Activated CD8-positive, alpha-beta memory T cell treated with anti-CD3 and anti-CD28 coated beads for 36 hours (primary cell): ENCODE measurements at regions not wholly inside any gene's neighbourhood (a gene's known extent, or its start where the extent isn't known, plus 50 kb on each side); places are given as distances from the start of the nearest gene placed in this dataset.

ENCODE experiments used
- CTCF ChIA-PET: fragments of 350-600 bp; sonication (Branson Sonifier 250); formaldehyde crosslinking; loops from one replicate; lab custom pipeline; 2021; ENCODE audit warnings: antibody characterized with exemption; lab: Charles Lee
- POLR2A ChIA-PET: fragments of 350-600 bp; sonication (Branson Sonifier 250); formaldehyde crosslinking; loops from one replicate; lab custom pipeline; 2021; ENCODE audit warnings: antibody characterized with exemption; lab: Charles Lee

- ChIA-PET CTCF (interaction anchor here (0.6 to 0.8 kb wide), 2 partner anchors 171 to 567 kb away, joined by 5 read pairs; no protein-coding TSS in a partner anchor), POLR2A (no interaction called here)
Observed at GRCh38 chr3:134302674-134303073, 52.0 kb upstream of the RYK start.

DNA sequence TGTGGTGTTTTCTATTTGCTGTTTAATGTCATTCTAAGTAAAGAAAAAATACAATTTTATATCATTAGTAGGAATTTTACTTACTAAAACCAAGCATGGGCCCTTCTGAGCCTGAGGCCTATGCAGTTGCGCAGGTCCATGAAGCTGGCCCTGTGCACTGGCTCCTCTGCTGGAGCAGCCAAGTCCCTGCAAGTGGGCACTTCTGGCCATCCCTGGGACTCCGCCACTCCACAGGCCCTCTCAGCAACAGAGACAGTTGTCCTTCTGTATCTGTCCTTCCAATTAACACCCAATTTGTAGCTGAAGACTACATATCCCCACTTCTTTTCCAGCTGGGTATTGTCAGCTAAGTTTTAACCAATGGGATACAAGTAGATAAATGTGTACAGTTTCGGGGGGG, 49.9 kb upstream of the RYK start:
- CTCF ChIA-PET, result interaction anchor here (1.0 kb wide), 1 partner anchor 77 kb away, joined by 3 read pairs; no protein-coding TSS in a partner anchor

More for the DNA sequence above, 49.9 kb upstream of the RYK start:
- POLR2A ChIA-PET, result no interaction called here
